Neuronal stem cell (in vitro differentiated cells): ENCODE measurements at regions not wholly inside any gene's neighbourhood (a gene's known extent, or its start where the extent isn't known, plus 50 kb on each side); places are given as distances from the start of the nearest gene placed in this dataset.
A peak's percentile ranks its signal among the peaks of the same experiment; 100 is the strongest.

Experiments used
- DNase-seq: peaks from one replicate; pipeline ENCODE4 v3.0.0-alpha.2; 2013; ENCODE audit warnings: low spot score
- H2AFZ ChIP-seq: one replicate; pipeline ENCODE4 v1.6.1; 2013; ENCODE audit warnings: mild to moderate bottlenecking, low read length, inconsistent platforms
- H2AK5ac ChIP-seq: 2 replicates; pipeline ENCODE4 v1.6.1; 2013; ENCODE audit warnings: low read depth, mild to moderate bottlenecking, inconsistent platforms, low read length, moderate library complexity, mixed read lengths
- H2BK120ac ChIP-seq: 2 replicates; pipeline ENCODE4 v1.6.1; 2013; ENCODE audit warnings: low read depth, mild to moderate bottlenecking, inconsistent platforms, low read length, moderate library complexity, mixed read lengths
- H2BK12ac ChIP-seq: one replicate; pipeline ENCODE4 v1.6.1; 2013; ENCODE audit warnings: low read length, inconsistent platforms
- H2BK15ac ChIP-seq: 2 replicates; pipeline ENCODE4 v1.6.1; 2013; ENCODE audit warnings: mild to moderate bottlenecking, low read length, inconsistent platforms, mixed read lengths
- H2BK5ac ChIP-seq: one replicate; pipeline ENCODE4 v1.6.1; 2013; ENCODE audit warnings: inconsistent platforms, mild to moderate bottlenecking, low read length, moderate library complexity
- H3K14ac ChIP-seq: one replicate; pipeline ENCODE4 v1.6.1; 2013; ENCODE audit warnings: low read length, inconsistent platforms
- H3K18ac ChIP-seq: 2 replicates; pipeline ENCODE4 v1.6.1; 2013; ENCODE audit warnings: low read length, inconsistent platforms
- H3K23ac ChIP-seq: 2 replicates; pipeline ENCODE4 v1.6.1; 2013; ENCODE audit warnings: low read depth, mild to moderate bottlenecking, mixed read lengths, low read length, inconsistent platforms; ENCODE audit not compliant: poor library complexity
- H3K27ac ChIP-seq: replicated peaks from 3 replicates; pipeline ENCODE4 v1.5.1; 2013; ENCODE audit warnings: low read length, inconsistent platforms
- H3K27me3 ChIP-seq, 3 experiments: 2 replicates each; pipeline ENCODE4 v1.6.1; 2013; ENCODE audit warnings: low read length in 3 of 3, mild to moderate bottlenecking in 2 of 3, inconsistent platforms in 1 of 3, low read depth in 1 of 3, mixed read lengths in 1 of 3, moderate library complexity in 1 of 3; ENCODE audit not compliant: control insufficient read depth in 3 of 3, insufficient read depth in 3 of 3
- H3K36me3 ChIP-seq, 2 donors: replicated peaks in 1 of 2; 2 replicates each; pipeline ENCODE4 v1.6.1; 2013; ENCODE audit warnings: low read length in 2 of 2; ENCODE audit not compliant: control insufficient read depth in 2 of 2, insufficient read depth in 2 of 2
- H3K4ac ChIP-seq: 2 replicates; pipeline ENCODE4 v1.6.1; 2013; ENCODE audit warnings: inconsistent platforms, mild to moderate bottlenecking, low read length, moderate library complexity
- H3K4me1 ChIP-seq, 2 donors: 1 replicate in 1 of 2; 2 replicates in 1 of 2; pipeline ENCODE4 v1.6.1; 2013; ENCODE audit warnings: low read length in 2 of 2, low read depth in 1 of 2; ENCODE audit not compliant: control insufficient read depth in 2 of 2, insufficient read depth in 1 of 2
- H3K4me2 ChIP-seq: one replicate; pipeline ENCODE4 v1.6.1; 2013; ENCODE audit warnings: mild to moderate bottlenecking, low read length, inconsistent platforms; ENCODE audit not compliant: insufficient read depth, poor library complexity, severe bottlenecking
- H3K4me3 ChIP-seq, 2 donors: 2 replicates each; pipeline ENCODE4 v1.5.1; 2013; ENCODE audit warnings: low read length in 2 of 2, mild to moderate bottlenecking in 2 of 2, inconsistent platforms in 1 of 2, moderate library complexity in 1 of 2
- H3K79me1 ChIP-seq: one replicate; pipeline ENCODE4 v1.6.1; 2013; ENCODE audit warnings: low read depth, mild to moderate bottlenecking, inconsistent platforms, low read length, moderate library complexity
- H3K9ac ChIP-seq: one replicate; pipeline ENCODE4 v1.6.1; 2013; ENCODE audit warnings: mild to moderate bottlenecking, low read depth, low read length, inconsistent platforms; ENCODE audit not compliant: poor library complexity
- H3K9me3 ChIP-seq, 2 donors: replicated peaks in 1 of 2; 2 replicates each; pipeline versions ENCODE3 to v1.6.1; 2013; ENCODE audit warnings: low read length in 2 of 2, mild to moderate bottlenecking in 2 of 2, inconsistent platforms in 1 of 2, low read depth in 1 of 2, mixed read lengths in 1 of 2, moderate library complexity in 1 of 2; ENCODE audit not compliant: control insufficient read depth in 2 of 2, insufficient read depth in 1 of 2
- H4K8ac ChIP-seq: one replicate; pipeline ENCODE4 v1.6.1; 2013; ENCODE audit warnings: low read depth, mild to moderate bottlenecking, inconsistent platforms, low read length, moderate library complexity
- H4K91ac ChIP-seq: one replicate; pipeline ENCODE4 v1.6.1; 2013; ENCODE audit warnings: low read length, low read depth, mild to moderate bottlenecking, inconsistent platforms; ENCODE audit not compliant: poor library complexity
- WGBS, 2 donors: extraction: QIAGEN DNeasy Blood & Tissue Kit; methylation state at CpG; one replicate each; pipeline ENCODE4 v1.1.7; 2013; ENCODE audit warnings: missing lambda C conversion rate in 2 of 2, mixed read lengths in 1 of 2; ENCODE audit not compliant: insufficient read length in 2 of 2, insufficient replicate concordance in 1 of 2; ENCODE audit errors: extremely low coverage in 2 of 2; 5-methylcytosine and 5-hydroxymethylcytosine counted together

GRCh38 chr7:54664235-54665228 lies 94.5 kb downstream of the SEC61G start:
- peak overlapping the region; percentile 96 for H3K18ac ChIP-seq
- H3K14ac ChIP-seq: peak overlapping the region; percentile 89
- H3K4me1 ChIP-seq: peaks cover 2 to 3% of the 10 kb centered on the region in 2 donors
- H3K4me3 ChIP-seq: peak overlapping the region; percentile 49 to 77
- peak overlapping the region; percentile 87 for H2BK120ac ChIP-seq
- peak overlapping the region; percentile 95 for H3K9ac ChIP-seq
- H4K91ac ChIP-seq: no peak overlapping the region
- H2BK15ac ChIP-seq: peak overlapping the region; percentile 85
- H3K4ac ChIP-seq: no peak overlapping the region
- H3K79me1 ChIP-seq: no peaks in the 10 kb centered on the region
- peak overlapping the region; percentile 60 for H2BK5ac ChIP-seq
- no peak overlapping the region for H3K27ac ChIP-seq
- peaks cover 0 to 29% (median 8%) of the 10 kb centered on the region in 3 experiments for H3K27me3 ChIP-seq
- no peaks in the 10 kb centered on the region for H3K9me3 ChIP-seq
- peak overlapping the region; percentile 66 for H2BK12ac ChIP-seq
- H3K36me3 ChIP-seq: no peaks in the 10 kb centered on the region
- peak overlapping the region; percentile 96 for H2AFZ ChIP-seq
- DNase-seq: peak; percentile 64
- H4K8ac ChIP-seq: peak overlapping the region; percentile 7
- peak overlapping the region; percentile 89 for H3K23ac ChIP-seq
- H2AK5ac ChIP-seq: no peak overlapping the region
- no CpG with 5 or more reads among the region's 62 CpGs for WGBS, 2 donors
- peak overlapping the region; percentile 91 for H3K4me2 ChIP-seq

DNA sequence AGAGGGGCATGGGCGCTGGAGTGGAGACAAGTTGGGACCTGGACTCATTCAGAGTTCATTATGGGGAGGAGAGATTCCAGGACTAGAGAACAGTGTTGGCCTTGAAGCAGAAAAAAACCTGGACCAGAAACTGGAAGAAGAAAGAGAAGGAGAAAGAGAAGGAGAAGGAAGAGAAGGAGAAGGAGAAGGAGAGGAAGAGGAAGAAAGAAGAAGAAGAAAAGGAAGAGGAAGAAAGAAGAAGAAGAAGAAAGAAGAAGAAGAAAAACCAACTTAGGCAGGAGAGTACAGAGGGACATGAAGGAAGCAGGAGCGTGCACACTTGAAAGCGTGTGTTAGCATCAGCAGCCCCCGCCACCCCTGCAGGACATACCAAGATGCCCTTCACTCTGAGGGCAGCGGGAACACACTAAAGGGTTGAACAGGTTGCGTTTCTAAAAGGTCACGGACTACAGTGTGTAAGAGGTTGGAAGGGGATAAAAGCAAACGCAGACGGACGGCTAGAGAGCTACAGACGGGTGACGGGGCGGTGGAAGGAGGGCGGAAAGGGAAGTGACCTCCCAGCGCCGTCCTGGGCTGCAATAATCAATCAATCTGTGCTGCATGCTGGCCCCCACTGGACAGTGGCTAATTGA lies 95.3 kb downstream of the SEC61G start:
- peak overlapping the region; percentile 96 for H3K18ac ChIP-seq
- H2AFZ ChIP-seq: peak overlapping the region; percentile 96
- H3K27ac ChIP-seq: no peak overlapping the region
- peak overlapping the region; percentile 85 for H3K14ac ChIP-seq
- peak overlapping the region; percentile 66 for H2BK12ac ChIP-seq
- H3K4ac ChIP-seq: no peak overlapping the region
- peaks cover 0 to 29% (median 8%) of the 10 kb centered on the region in 3 experiments for H3K27me3 ChIP-seq
- peak overlapping the region; percentile 91 for H3K4me2 ChIP-seq
- H3K36me3 ChIP-seq: no peaks in the 10 kb centered on the region
- peak overlapping the region; percentile 21 for H2BK15ac ChIP-seq
- no peak overlapping the region for H4K8ac ChIP-seq
- peak overlapping the region; percentile 49 to 77 for H3K4me3 ChIP-seq
- no CpG with 5 or more reads among the region's 16 CpGs for WGBS, 2 donors
- H3K9me3 ChIP-seq: no peaks in the 10 kb centered on the region
- no peaks in the 10 kb centered on the region for H3K79me1 ChIP-seq
- H3K4me1 ChIP-seq: peaks cover 2 to 3% of the 10 kb centered on the region in 2 donors
- peak overlapping the region; percentile 87 for H2BK120ac ChIP-seq
- H2BK5ac ChIP-seq: no peak overlapping the region
- H3K23ac ChIP-seq: peak overlapping the region; percentile 73
- H4K91ac ChIP-seq: no peak overlapping the region
- peak overlapping the region; percentile 95 for H3K9ac ChIP-seq
- no peak overlapping the region for H2AK5ac ChIP-seq
- DNase-seq: no peak

DNA sequence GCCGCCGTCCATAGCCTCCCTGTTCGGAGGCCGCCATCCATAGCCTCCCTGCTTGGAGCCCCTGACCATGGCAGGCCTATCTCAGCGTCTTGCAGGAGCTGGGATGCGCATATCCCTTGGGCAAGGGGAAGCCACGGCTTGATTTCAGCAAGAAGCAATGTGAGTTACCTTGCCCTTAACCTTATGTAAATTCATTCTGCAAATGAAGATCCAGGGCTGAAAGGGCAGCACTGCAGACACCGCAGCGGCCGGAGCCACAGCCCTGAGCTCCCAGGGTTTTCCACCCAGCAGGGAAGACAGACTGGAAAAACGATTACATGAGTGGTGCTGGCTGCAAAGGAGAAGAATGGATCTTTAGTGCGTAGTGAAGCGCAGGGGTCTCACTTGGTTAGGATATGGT lies 95.8 kb downstream of the SEC61G start:
- no peak overlapping the region for H2AK5ac ChIP-seq
- H3K4me1 ChIP-seq: peaks cover 2 to 3% of the 10 kb centered on the region in 2 donors
- H2BK15ac ChIP-seq: no peak overlapping the region
- H2BK120ac ChIP-seq: no peak overlapping the region
- WGBS, 2 donors: no CpG with 5 or more reads among the region's 13 CpGs
- H3K18ac ChIP-seq: no peak overlapping the region
- no peaks in the 10 kb centered on the region for H3K79me1 ChIP-seq
- no peak overlapping the region for H3K4me2 ChIP-seq
- no peaks in the 10 kb centered on the region for H3K9me3 ChIP-seq
- no peak overlapping the region for H3K14ac ChIP-seq
- DNase-seq: no peak
- no peak overlapping the region for H2BK12ac ChIP-seq
- no peak overlapping the region for H3K9ac ChIP-seq
- H3K4ac ChIP-seq: no peak overlapping the region
- no peaks in the 10 kb centered on the region for H3K36me3 ChIP-seq
- H3K27me3 ChIP-seq: peaks cover 0 to 29% (median 8%) of the 10 kb centered on the region in 3 experiments
- H4K8ac ChIP-seq: no peak overlapping the region
- no peak overlapping the region for H3K27ac ChIP-seq
- peak overlapping the region; percentile 1 for H3K23ac ChIP-seq
- H3K4me3 ChIP-seq: no peak overlapping the region
- no peak overlapping the region for H4K91ac ChIP-seq
- H2AFZ ChIP-seq: peak overlapping the region; percentile 96
- H2BK5ac ChIP-seq: no peak overlapping the region

GRCh38 chr7:54662701-54663100 lies 96.3 kb downstream of the SEC61G start:
- no peak overlapping the region for H3K4me3 ChIP-seq

More at GRCh38 chr7:54662701-54663100, 96.3 kb downstream of the SEC61G start:
- no peak overlapping the region for H4K8ac ChIP-seq
- H3K36me3 ChIP-seq: no peaks in the 10 kb centered on the region
- no peak overlapping the region for H4K91ac ChIP-seq
- H3K9ac ChIP-seq: no peak overlapping the region
- no peak for DNase-seq
- no peak overlapping the region for H2BK12ac ChIP-seq
- no peak overlapping the region for H3K4me2 ChIP-seq
- no peak overlapping the region for H2AFZ ChIP-seq
- H2BK5ac ChIP-seq: no peak overlapping the region
- WGBS, 2 donors: no CpG with 5 or more reads among the region's 7 CpGs
- H3K4me1 ChIP-seq: peaks cover 2 to 3% of the 10 kb centered on the region in 2 donors
- no peak overlapping the region for H2AK5ac ChIP-seq
- H3K4ac ChIP-seq: no peak overlapping the region
- H3K27me3 ChIP-seq: peaks cover 0 to 29% (median 8%) of the 10 kb centered on the region in 3 experiments
- H3K23ac ChIP-seq: peak overlapping the region; percentile 1
- no peak overlapping the region for H3K18ac ChIP-seq
- H2BK15ac ChIP-seq: peak overlapping the region; percentile 42
- no peak overlapping the region for H3K27ac ChIP-seq
- H3K9me3 ChIP-seq: no peaks in the 10 kb centered on the region
- H3K79me1 ChIP-seq: no peaks in the 10 kb centered on the region
- no peak overlapping the region for H2BK120ac ChIP-seq
- no peak overlapping the region for H3K14ac ChIP-seq
